MM.1S (cell line): ENCODE measurements at regions not wholly inside any gene's neighbourhood (a gene's known extent, or its start where the extent isn't known, plus 50 kb on each side); places are given as distances from the start of the nearest gene placed in this dataset.

ENCODE experiments used
- EZH2 ChIP-seq: fragments of 300-600 bp; sonication (generic); optimal IDR thresholded peaks from 2 replicates; pipeline ENCODE3; 2017; ENCODE audit warnings: low read depth, mild to moderate bottlenecking, antibody characterized with exemption, low read length, mixed read lengths
- EZH2phosphoT487 ChIP-seq: fragments of 300-600 bp; sonication (generic); IDR thresholded peaks from 2 replicates; pipeline ENCODE4 v1.6.1; 2018; ENCODE audit warnings: antibody characterized with exemption, low read length

GRCh38 chr14:43579671-43580070, 927.4 kb downstream of the FSCB start:
- TF ChIP-seq EZH2 (no peak), EZH2phosphoT487 (no peak)
